ENCODE measurements at regions not wholly inside any gene's neighbourhood (a gene's known extent, or its start where the extent isn't known, plus 50 kb on each side); places are given as distances from the start of the nearest gene placed in this dataset.
"Not testable (repeated sequence)": the region's sequence is repeated elsewhere in the genome, so short reads cannot be mapped to it uniquely, and the experiment has no call there.

DNA sequence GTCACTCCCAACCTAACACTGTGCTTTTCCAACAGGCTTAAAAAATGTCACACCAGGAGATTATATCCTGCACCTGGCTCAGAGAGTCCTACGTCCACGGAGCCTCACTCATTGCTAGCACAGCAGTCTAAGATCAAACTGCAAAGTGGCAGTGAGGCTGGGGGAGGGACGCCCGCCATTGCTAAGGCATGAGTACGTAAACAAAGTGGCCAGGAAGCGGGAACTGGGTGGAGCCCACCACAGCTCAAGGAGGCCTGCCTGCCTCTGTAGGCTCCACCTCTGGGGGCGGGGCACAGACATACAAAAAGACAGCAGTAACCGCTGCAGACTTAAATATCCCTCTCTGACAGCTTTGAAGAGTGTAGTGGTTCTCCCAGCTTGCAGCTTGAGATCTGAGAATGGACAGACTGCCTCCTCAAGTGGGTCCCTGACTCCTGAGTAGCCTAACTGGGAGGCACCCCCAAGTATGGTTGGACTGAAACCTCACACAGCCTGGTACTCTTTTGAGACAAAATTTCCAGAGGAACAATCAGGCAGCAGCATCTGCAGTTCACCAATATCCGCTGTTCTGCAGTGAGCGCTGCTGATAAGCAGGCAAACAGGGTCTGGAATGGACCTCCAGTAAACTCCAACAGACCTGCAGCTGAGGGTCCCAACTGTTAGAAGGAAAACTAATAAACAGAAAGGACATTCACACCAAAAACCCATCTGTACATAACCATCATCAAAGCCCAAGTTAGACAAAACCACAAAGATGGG lies 2986.4 kb upstream of the OR11H1 start:
- not testable (repeated sequence) for BruUV-seq (replicated peaks)

DNA sequence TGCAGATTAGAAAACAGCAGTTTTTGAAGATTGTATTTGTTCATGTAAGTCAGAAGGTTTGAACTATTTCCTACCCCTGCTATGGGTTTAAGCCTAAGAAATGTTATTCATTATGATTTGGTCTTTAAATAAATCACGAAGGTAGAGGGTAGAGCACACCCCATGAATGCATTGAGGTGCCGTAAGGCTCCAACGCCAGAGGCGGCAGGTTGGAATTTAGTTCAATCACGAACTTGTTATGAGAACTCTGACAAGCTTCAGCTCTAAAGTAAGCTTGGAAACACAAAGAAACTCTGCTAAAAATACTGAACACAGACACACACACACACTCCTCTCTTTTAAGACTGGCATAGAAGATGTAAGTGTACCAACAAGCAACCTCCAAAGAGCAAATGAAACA lies 2974.6 kb upstream of the OR11H1 start:
- H3K4me1 Mint-ChIP-seq (ENCODE audit: low read depth, unreplicated experiment); H3K36me3 Mint-ChIP-seq (ENCODE audit: insufficient read depth, unreplicated experiment); BruUV-seq (replicated peaks); H3K4me1 ChIP-seq; H3K9me3 ChIP-seq; H3K9me3 Mint-ChIP-seq (ENCODE audit: unreplicated experiment); H3K36me3 ChIP-seq (ENCODE audit: control insufficient read depth, insufficient read depth, low read length); DNase-seq; H3K4me3 ChIP-seq (ENCODE audit: low read depth, low read length); CTCF ChIA-PET; H3K27me3 Mint-ChIP-seq (ENCODE audit: insufficient read depth, unreplicated experiment); intact Hi-C loops (cut with micrococcal nuclease; ENCODE audit: unreplicated experiment); H3K27me3 ChIP-seq (replicated peaks; ENCODE audit: control insufficient read depth, insufficient read depth, low read length); POLR2A ChIA-PET; H3K4me3 Mint-ChIP-seq (ENCODE audit: unreplicated experiment); H3K27ac Mint-ChIP-seq (ENCODE audit: unreplicated experiment): not testable (repeated sequence)

More for the DNA sequence above, 2986.4 kb upstream of the OR11H1 start:
- CTCF ChIA-PET; H3K36me3 ChIP-seq (ENCODE audit: control insufficient read depth, insufficient read depth, low read length); H3K27me3 Mint-ChIP-seq (ENCODE audit: insufficient read depth, unreplicated experiment); H3K27ac Mint-ChIP-seq (ENCODE audit: unreplicated experiment); H3K4me3 Mint-ChIP-seq (ENCODE audit: unreplicated experiment); H3K4me1 ChIP-seq; H3K9me3 ChIP-seq; DNase-seq; H3K36me3 Mint-ChIP-seq (ENCODE audit: insufficient read depth, unreplicated experiment); intact Hi-C loops (cut with micrococcal nuclease; ENCODE audit: unreplicated experiment); H3K9me3 Mint-ChIP-seq (ENCODE audit: unreplicated experiment); POLR2A ChIA-PET; H3K4me1 Mint-ChIP-seq (ENCODE audit: low read depth, unreplicated experiment); H3K4me3 ChIP-seq (ENCODE audit: low read depth, low read length); H3K27me3 ChIP-seq (replicated peaks; ENCODE audit: control insufficient read depth, insufficient read depth, low read length): not testable (repeated sequence)

DNA sequence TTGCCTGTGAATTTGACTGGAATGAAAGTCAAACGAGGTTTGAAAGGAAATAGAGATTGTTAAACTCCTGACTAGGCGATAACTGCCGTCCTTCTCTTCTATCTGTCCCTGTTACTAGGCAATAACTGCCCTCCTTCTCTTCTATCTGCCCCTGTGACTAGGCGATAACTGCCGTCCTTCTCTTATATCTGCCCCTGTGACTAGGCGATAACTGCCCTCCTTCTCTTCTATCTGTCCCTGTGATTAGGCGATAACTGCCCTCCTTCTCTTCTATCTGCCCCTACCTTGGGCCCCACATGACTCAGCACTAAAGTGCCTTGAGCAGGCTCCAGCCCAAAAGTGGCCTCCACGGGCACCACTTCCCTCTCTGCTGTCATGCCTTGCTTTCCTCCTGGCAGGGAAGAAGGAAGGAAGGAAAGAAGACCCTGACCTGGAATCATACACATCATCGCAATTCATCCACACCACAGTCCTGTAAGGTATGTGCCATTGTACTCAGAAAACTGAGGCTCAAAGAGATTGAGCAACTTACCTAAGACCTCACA lies 2973.3 kb upstream of the OR11H1 start:
- H3K27me3 Mint-ChIP-seq (ENCODE audit: insufficient read depth, unreplicated experiment); H3K4me3 Mint-ChIP-seq (ENCODE audit: unreplicated experiment); BruUV-seq (replicated peaks); DNase-seq; POLR2A ChIA-PET; H3K27ac Mint-ChIP-seq (ENCODE audit: unreplicated experiment); CTCF ChIA-PET; H3K4me1 ChIP-seq; H3K9me3 Mint-ChIP-seq (ENCODE audit: unreplicated experiment); H3K36me3 ChIP-seq (ENCODE audit: control insufficient read depth, insufficient read depth, low read length); H3K27me3 ChIP-seq (replicated peaks; ENCODE audit: control insufficient read depth, insufficient read depth, low read length); intact Hi-C loops (cut with micrococcal nuclease; ENCODE audit: unreplicated experiment); H3K4me1 Mint-ChIP-seq (ENCODE audit: low read depth, unreplicated experiment); H3K36me3 Mint-ChIP-seq (ENCODE audit: insufficient read depth, unreplicated experiment); H3K4me3 ChIP-seq (ENCODE audit: low read depth, low read length); H3K9me3 ChIP-seq: not testable (repeated sequence)

DNA sequence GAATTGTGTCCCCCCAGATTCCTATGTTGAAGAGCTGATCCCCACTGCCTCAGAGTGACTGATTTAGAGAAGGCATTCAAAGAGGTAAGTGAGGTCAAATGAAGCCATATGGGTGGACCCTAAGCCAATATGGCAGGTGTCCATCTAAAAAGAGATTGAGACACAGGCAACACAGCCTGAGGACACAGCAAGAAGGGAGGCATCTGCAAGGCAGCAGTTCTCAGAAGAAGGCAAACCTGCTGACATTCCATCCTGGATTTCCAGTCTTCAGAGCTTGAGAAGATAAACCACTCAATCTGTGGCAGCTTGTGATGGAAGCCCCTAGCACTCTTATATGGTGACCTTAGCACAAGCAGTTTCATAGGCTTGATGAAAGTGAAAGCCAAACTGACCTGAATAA lies 2956.5 kb upstream of the OR11H1 start:
- H3K36me3 ChIP-seq (ENCODE audit: control insufficient read depth, insufficient read depth, low read length); BruUV-seq (replicated peaks); POLR2A ChIA-PET: not testable (repeated sequence)

DNA sequence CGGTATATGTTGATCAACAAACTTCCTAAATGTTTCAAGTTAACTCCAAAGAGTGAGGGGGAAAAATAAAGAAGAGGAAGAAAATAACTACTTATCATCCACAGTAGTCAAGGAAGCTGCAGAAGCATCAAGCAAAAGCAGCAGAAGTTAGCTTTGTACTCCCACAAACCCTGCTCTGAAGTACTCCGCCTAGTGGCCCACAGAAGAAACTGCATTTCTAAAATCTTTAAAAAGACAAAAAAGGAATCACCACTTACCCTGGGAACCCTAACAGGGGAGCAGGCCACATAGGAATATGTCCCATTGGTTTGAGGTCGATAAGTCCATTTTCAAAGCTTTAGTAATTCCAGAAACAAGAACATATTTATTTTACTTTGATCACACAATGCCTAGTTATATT lies 2948.3 kb upstream of the OR11H1 start:
- H3K4me3 ChIP-seq (ENCODE audit: low read depth, low read length); H3K27ac Mint-ChIP-seq (ENCODE audit: unreplicated experiment); intact Hi-C loops (cut with micrococcal nuclease; ENCODE audit: unreplicated experiment); CTCF ChIA-PET; POLR2A ChIA-PET; H3K36me3 Mint-ChIP-seq (ENCODE audit: insufficient read depth, unreplicated experiment); H3K36me3 ChIP-seq (ENCODE audit: control insufficient read depth, insufficient read depth, low read length); H3K27me3 Mint-ChIP-seq (ENCODE audit: insufficient read depth, unreplicated experiment); DNase-seq; BruUV-seq (replicated peaks); H3K9me3 Mint-ChIP-seq (ENCODE audit: unreplicated experiment); H3K4me3 Mint-ChIP-seq (ENCODE audit: unreplicated experiment); H3K4me1 ChIP-seq; H3K4me1 Mint-ChIP-seq (ENCODE audit: low read depth, unreplicated experiment); H3K27me3 ChIP-seq (replicated peaks; ENCODE audit: control insufficient read depth, insufficient read depth, low read length); H3K9me3 ChIP-seq: not testable (repeated sequence)
- TF ChIP-seq, protein P1, sequence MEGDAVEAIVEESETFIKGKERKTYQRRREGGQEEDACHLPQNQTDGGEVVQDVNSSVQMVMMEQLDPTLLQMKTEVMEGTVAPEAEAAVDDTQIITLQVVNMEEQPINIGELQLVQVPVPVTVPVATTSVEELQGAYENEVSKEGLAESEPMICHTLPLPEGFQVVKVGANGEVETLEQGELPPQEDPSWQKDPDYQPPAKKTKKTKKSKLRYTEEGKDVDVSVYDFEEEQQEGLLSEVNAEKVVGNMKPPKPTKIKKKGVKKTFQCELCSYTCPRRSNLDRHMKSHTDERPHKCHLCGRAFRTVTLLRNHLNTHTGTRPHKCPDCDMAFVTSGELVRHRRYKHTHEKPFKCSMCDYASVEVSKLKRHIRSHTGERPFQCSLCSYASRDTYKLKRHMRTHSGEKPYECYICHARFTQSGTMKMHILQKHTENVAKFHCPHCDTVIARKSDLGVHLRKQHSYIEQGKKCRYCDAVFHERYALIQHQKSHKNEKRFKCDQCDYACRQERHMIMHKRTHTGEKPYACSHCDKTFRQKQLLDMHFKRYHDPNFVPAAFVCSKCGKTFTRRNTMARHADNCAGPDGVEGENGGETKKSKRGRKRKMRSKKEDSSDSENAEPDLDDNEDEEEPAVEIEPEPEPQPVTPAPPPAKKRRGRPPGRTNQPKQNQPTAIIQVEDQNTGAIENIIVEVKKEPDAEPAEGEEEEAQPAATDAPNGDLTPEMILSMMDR (IDR thresholded peaks at IDR 0.05; ENCODE audit: insufficient read depth in 1 of 2, low read depth in 1 of 2, low read length in 1 of 2, severe bottlenecking in 1 of 2, unreplicated experiment in 1 of 2), result peak; percentile 18 to 22

More for the DNA sequence above, 2956.5 kb upstream of the OR11H1 start:
- H3K27ac Mint-ChIP-seq (ENCODE audit: unreplicated experiment); CTCF ChIA-PET; H3K36me3 Mint-ChIP-seq (ENCODE audit: insufficient read depth, unreplicated experiment); H3K27me3 Mint-ChIP-seq (ENCODE audit: insufficient read depth, unreplicated experiment); H3K9me3 ChIP-seq; DNase-seq; H3K27me3 ChIP-seq (replicated peaks; ENCODE audit: control insufficient read depth, insufficient read depth, low read length); H3K4me1 ChIP-seq; H3K4me1 Mint-ChIP-seq (ENCODE audit: low read depth, unreplicated experiment); H3K4me3 Mint-ChIP-seq (ENCODE audit: unreplicated experiment); H3K4me3 ChIP-seq (ENCODE audit: low read depth, low read length); intact Hi-C loops (cut with micrococcal nuclease; ENCODE audit: unreplicated experiment): not testable (repeated sequence)
- peaks cover 20% of the 10 kb centered on the region for H3K9me3 Mint-ChIP-seq (ENCODE audit: unreplicated experiment)

DNA sequence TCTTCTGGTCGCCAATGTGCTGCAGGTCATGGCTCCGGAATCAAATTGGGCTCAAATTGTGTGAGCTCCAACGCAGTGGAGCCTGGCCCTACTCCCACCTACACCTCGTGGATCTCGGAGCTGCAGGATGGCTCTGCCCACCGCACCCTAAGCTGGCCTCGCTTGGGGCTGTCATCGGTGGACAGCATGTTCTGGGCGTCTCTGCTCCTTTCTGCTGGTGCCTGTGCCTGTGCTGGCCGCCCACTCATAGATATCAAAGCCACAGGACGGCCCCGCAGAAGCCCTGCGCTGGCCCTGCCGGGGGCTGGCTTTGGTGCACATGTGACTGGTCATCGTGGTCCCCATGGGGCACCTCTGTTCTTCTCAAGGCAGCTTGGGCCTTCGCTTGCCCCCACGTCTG lies 2943.5 kb upstream of the OR11H1 start:
- H3K4me1 ChIP-seq; H3K36me3 Mint-ChIP-seq (ENCODE audit: insufficient read depth, unreplicated experiment); H3K27me3 ChIP-seq (replicated peaks; ENCODE audit: control insufficient read depth, insufficient read depth, low read length); POLR2A ChIA-PET; CTCF ChIA-PET; DNase-seq; H3K27ac Mint-ChIP-seq (ENCODE audit: unreplicated experiment); H3K4me1 Mint-ChIP-seq (ENCODE audit: low read depth, unreplicated experiment); H3K9me3 Mint-ChIP-seq (ENCODE audit: unreplicated experiment); H3K36me3 ChIP-seq (ENCODE audit: control insufficient read depth, insufficient read depth, low read length); H3K9me3 ChIP-seq; BruUV-seq (replicated peaks); H3K4me3 ChIP-seq (ENCODE audit: low read depth, low read length); H3K27me3 Mint-ChIP-seq (ENCODE audit: insufficient read depth, unreplicated experiment); intact Hi-C loops (cut with micrococcal nuclease; ENCODE audit: unreplicated experiment); H3K4me3 Mint-ChIP-seq (ENCODE audit: unreplicated experiment): not testable (repeated sequence)

All from Caco-2 (cell line).